Panc1 (cell line): ENCODE measurements at regions not wholly inside any gene's neighbourhood (a gene's known extent, or its start where the extent isn't known, plus 50 kb on each side); places are given as distances from the start of the nearest gene placed in this dataset.

Source experiments
- ATAC-seq: fragments of 200-7000 bp; cut with Tn5 transposase; 2 replicates; pipeline ENCODE4 v1.9.1; 2020; ENCODE audit warnings: mild to moderate bottlenecking, moderate library complexity
- BruUV-seq: library from RNA; stranded (reverse); fragments of 400-500 nt; replicated peaks from 2 replicates; lab custom pipeline; 2021; lab: Mats Ljungman, UMichigan
- CTCF ChIA-PET: fragments of 300-600 bp; sonication (Branson Sonifier 250); formaldehyde crosslinking; loops from one replicate; lab custom pipeline; 2022; ENCODE audit warnings: antibody characterized with exemption; lab: Charles Lee
- POLR2A ChIA-PET: fragments of 300-600 bp; sonication (Branson Sonifier 250); formaldehyde crosslinking; loops from one replicate; lab custom pipeline; 2022; ENCODE audit warnings: antibody characterized with exemption; lab: Charles Lee
- DNase-seq: peaks from one replicate; pipeline ENCODE4 v3.0.0-alpha.2; 2010; ENCODE audit warnings: low read depth, low spot score
- H3K27ac ChIP-seq: 2 replicates; pipeline ENCODE4 v1.5.1; 2011; ENCODE audit warnings: mild to moderate bottlenecking, low read length, inconsistent platforms
- H3K27me3 ChIP-seq: fragments of 200-500 bp; sonication (Bioruptor generic); 2 replicates; pipeline ENCODE4 v1.6.0; 2014; ENCODE audit warnings: low read length, inconsistent platforms; ENCODE audit not compliant: control insufficient read depth, insufficient read depth
- H3K36me3 ChIP-seq: fragments of 200-500 bp; sonication (Bioruptor generic); 2 replicates; pipeline ENCODE4 v1.5.1; 2014; ENCODE audit warnings: inconsistent platforms, mild to moderate bottlenecking, low read length, moderate library complexity; ENCODE audit not compliant: control insufficient read depth, insufficient read depth
- H3K4me1 ChIP-seq: 2 replicates; pipeline ENCODE4 v1.5.1; 2011; ENCODE audit warnings: inconsistent platforms, mild to moderate bottlenecking, low read length, moderate library complexity; ENCODE audit not compliant: control insufficient read depth, insufficient read depth
- H3K4me3 ChIP-seq, 2 experiments: 2 replicates each; pipeline ENCODE4 v1.5.1; 2011 to 2012; ENCODE audit warnings: low read depth in 2 of 2, low read length in 2 of 2, mild to moderate bottlenecking in 2 of 2, inconsistent platforms in 1 of 2, moderate library complexity in 1 of 2
- H3K9me3 ChIP-seq: fragments of 200-500 bp; sonication (Bioruptor generic); 2 replicates; pipeline ENCODE4 v1.5.1; 2014; ENCODE audit warnings: low read depth, mild to moderate bottlenecking, inconsistent platforms, low read length, moderate library complexity; ENCODE audit not compliant: control insufficient read depth, insufficient read depth
- POLR2AphosphoS5 ChIP-seq: IDR thresholded peaks from 2 replicates; pipeline ENCODE4 v1.6.1; 2012; ENCODE audit warnings: mild to moderate bottlenecking, low read depth, low read length, moderate library complexity
- SIN3A ChIP-seq: IDR thresholded peaks from 2 replicates; pipeline ENCODE4 v1.6.1; 2012; ENCODE audit warnings: low read depth, mild to moderate bottlenecking, low read length, moderate library complexity, borderline replicate concordance; ENCODE audit not compliant: insufficient read depth
- TCF7L2 ChIP-seq: IDR thresholded peaks from 2 replicates; pipeline ENCODE4 v1.6.1; 2011; ENCODE audit warnings: mild to moderate bottlenecking, low read depth, low read length, inconsistent platforms
- in situ Hi-C: cut with HindIII; loops from 2 replicates; pipeline ENCODE4 v1.10.0; 2016; ENCODE audit warnings: low sequenced_read_pairs, low pct_unique_long_range_greater_than_20kb
- intact Hi-C: fragments of 100-400 bp; cut with micrococcal nuclease; formaldehyde crosslinking; loops from one replicate; pipeline ENCODE4 v1.10.0; 2022; ENCODE audit not compliant: unreplicated experiment
- TF ChIP-seq, protein P1 (sequence below): fragments of 450-650 bp; IDR thresholded peaks from 2 replicates; pipeline ENCODE4 v1.5.1; 2017; ENCODE audit warnings: mild to moderate bottlenecking
- TF ChIP-seq, protein P2 (sequence below), 2 experiments: IDR thresholded peaks; 2 replicates each; pipeline ENCODE4 v1.6.1; 2011 to 2012; ENCODE audit warnings: low read depth in 2 of 2, control low read depth in 1 of 2, low read length in 1 of 2, mild to moderate bottlenecking in 1 of 2, moderate library complexity in 1 of 2; ENCODE audit not compliant: insufficient read depth in 1 of 2

DNA sequence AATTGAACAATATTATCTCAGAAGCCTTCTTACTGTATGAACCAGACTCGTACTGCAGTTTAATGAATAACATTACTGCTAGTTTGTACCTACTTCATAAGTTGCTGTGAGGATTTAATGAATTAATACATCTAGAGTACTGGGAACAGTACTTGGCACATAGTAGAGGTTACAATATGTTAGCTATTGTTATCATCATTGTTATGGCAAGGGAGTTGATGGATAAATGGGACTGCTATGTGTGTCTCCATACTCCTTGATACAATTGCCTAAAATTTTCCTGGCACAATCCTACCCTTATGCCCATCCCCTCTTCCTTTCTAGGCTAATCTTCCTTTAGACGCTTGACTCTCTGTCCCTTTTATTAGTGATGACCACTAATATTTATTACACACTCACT is 473.6 kb downstream of the MCTP2 start:
- intact Hi-C loops (no loop called here), in situ Hi-C loops (no loop called here)
- no peak overlapping the region for H3K4me3 ChIP-seq
- TF ChIP-seq, protein P1, sequence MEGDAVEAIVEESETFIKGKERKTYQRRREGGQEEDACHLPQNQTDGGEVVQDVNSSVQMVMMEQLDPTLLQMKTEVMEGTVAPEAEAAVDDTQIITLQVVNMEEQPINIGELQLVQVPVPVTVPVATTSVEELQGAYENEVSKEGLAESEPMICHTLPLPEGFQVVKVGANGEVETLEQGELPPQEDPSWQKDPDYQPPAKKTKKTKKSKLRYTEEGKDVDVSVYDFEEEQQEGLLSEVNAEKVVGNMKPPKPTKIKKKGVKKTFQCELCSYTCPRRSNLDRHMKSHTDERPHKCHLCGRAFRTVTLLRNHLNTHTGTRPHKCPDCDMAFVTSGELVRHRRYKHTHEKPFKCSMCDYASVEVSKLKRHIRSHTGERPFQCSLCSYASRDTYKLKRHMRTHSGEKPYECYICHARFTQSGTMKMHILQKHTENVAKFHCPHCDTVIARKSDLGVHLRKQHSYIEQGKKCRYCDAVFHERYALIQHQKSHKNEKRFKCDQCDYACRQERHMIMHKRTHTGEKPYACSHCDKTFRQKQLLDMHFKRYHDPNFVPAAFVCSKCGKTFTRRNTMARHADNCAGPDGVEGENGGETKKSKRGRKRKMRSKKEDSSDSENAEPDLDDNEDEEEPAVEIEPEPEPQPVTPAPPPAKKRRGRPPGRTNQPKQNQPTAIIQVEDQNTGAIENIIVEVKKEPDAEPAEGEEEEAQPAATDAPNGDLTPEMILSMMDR, result no peak
- TF ChIP-seq, protein P2, sequence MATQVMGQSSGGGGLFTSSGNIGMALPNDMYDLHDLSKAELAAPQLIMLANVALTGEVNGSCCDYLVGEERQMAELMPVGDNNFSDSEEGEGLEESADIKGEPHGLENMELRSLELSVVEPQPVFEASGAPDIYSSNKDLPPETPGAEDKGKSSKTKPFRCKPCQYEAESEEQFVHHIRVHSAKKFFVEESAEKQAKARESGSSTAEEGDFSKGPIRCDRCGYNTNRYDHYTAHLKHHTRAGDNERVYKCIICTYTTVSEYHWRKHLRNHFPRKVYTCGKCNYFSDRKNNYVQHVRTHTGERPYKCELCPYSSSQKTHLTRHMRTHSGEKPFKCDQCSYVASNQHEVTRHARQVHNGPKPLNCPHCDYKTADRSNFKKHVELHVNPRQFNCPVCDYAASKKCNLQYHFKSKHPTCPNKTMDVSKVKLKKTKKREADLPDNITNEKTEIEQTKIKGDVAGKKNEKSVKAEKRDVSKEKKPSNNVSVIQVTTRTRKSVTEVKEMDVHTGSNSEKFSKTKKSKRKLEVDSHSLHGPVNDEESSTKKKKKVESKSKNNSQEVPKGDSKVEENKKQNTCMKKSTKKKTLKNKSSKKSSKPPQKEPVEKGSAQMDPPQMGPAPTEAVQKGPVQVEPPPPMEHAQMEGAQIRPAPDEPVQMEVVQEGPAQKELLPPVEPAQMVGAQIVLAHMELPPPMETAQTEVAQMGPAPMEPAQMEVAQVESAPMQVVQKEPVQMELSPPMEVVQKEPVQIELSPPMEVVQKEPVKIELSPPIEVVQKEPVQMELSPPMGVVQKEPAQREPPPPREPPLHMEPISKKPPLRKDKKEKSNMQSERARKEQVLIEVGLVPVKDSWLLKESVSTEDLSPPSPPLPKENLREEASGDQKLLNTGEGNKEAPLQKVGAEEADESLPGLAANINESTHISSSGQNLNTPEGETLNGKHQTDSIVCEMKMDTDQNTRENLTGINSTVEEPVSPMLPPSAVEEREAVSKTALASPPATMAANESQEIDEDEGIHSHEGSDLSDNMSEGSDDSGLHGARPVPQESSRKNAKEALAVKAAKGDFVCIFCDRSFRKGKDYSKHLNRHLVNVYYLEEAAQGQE (IDR thresholded peaks at IDR 0.05; ENCODE audit: insufficient read depth in 1 of 2, low read depth in 2 of 2, low read length in 1 of 2), result no peak
- TF ChIP-seq POLR2AphosphoS5 (no peak), SIN3A (no peak), TCF7L2 (no peak)
- H3K27me3 ChIP-seq, result no peaks in the 10 kb centered on the region
- ATAC-seq, result no peak
- H3K9me3 ChIP-seq, result no peaks in the 10 kb centered on the region
- POLR2A ChIA-PET, result no interaction called here
- CTCF ChIA-PET, result no interaction called here
- H3K27ac ChIP-seq, result no peak overlapping the region
- DNase-seq, result no peak
- H3K36me3 ChIP-seq, result no peaks in the 10 kb centered on the region
- H3K4me1 ChIP-seq, result no peaks in the 10 kb centered on the region
- BruUV-seq, result no TSS peak

DNA sequence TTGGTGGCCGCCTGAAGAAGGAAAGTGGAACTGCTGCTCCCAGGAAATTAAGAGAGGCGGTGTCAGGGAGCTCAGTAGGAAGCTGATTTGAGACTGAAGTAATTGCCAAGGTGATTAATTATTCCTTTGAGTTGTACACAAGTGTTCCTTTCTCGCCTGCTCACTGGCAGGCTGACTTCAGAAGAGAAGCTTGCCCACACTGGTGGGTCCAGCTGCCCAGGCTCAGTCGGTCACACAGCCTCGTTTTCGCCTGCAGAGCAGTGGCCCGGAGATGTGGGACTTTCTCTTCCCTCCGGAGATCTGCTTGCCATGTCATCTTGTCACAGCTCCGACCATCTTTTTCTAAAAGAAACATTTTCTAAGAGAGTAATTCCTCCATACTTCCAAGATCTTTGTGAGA is 478.0 kb downstream of the MCTP2 start:
- Histone ChIP-seq H3K27me3 (no peaks in the 10 kb centered on the region), H3K9me3 (no peaks in the 10 kb centered on the region), H3K4me1 (no peaks in the 10 kb centered on the region), H3K36me3 (no peaks in the 10 kb centered on the region), H3K27ac (no peak overlapping the region), H3K4me3 (no peak overlapping the region)
- no TSS peak for BruUV-seq
- DNase-seq (no peak), ATAC-seq (no peak)
- TF ChIP-seq TCF7L2, result no peak
- TF ChIP-seq, protein P2 (IDR thresholded peaks at IDR 0.05; ENCODE audit: insufficient read depth in 1 of 2, low read depth in 2 of 2, low read length in 1 of 2), result no peak
- no peak for TF ChIP-seq POLR2AphosphoS5
- no peak for TF ChIP-seq SIN3A
- TF ChIP-seq, protein P1, result no peak
- ChIA-PET POLR2A (no interaction called here), CTCF (interaction anchor here (0.7 kb wide), 1 partner anchor 147 kb away, joined by 3 read pairs; no protein-coding TSS in a partner anchor)
- intact Hi-C loops (no loop called here), in situ Hi-C loops (no loop called here)
